AG04450 (cell line): ENCODE measurements at regions not wholly inside any gene's neighbourhood (a gene's known extent, or its start where the extent isn't known, plus 50 kb on each side); places are given as distances from the start of the nearest gene placed in this dataset.

ENCODE experiments used
- CTCF ChIA-PET: fragments of 300-600, 350-600 bp; formaldehyde crosslinking; extraction: SDS; loops from one replicate; lab custom pipeline; 2022; ENCODE audit warnings: antibody characterized with exemption, inconsistent platforms; lab: Charles Lee
- POLR2A ChIA-PET: fragments of 350-600 bp; formaldehyde crosslinking; extraction: SDS; loops from one replicate; lab custom pipeline; 2021; ENCODE audit warnings: antibody characterized with exemption, inconsistent platforms; lab: Yijun Ruan, JAX
- DNase-seq: peaks from one replicate; pipeline ENCODE4 v3.0.0-alpha.2; 2011; ENCODE audit warnings: low read depth, low spot score
- H3K27ac ChIP-seq: one replicate; pipeline ENCODE4 v1.5.1; 2012; ENCODE audit warnings: low read depth, low read length, control low read depth
- H3K27me3 ChIP-seq: one replicate; pipeline ENCODE4 v1.6.0; 2012; ENCODE audit warnings: low read length; ENCODE audit not compliant: control insufficient read depth, insufficient read depth
- H3K4me3 ChIP-seq: 2 replicates; pipeline ENCODE4 v1.5.1; 2011; ENCODE audit warnings: mild to moderate bottlenecking, low read depth, low read length, control low read depth
- H3K9me3 ChIP-seq: 2 replicates; pipeline ENCODE4 v1.5.1; 2012; ENCODE audit warnings: low read length; ENCODE audit not compliant: control insufficient read depth, insufficient read depth
- CTCF ChIP-seq: IDR thresholded peaks from 2 replicates; pipeline ENCODE4 v1.5.1; 2011; ENCODE audit warnings: low read depth, low read length, control low read depth, inconsistent platforms

GRCh38 chr3:102574355-102574754, 139.5 kb downstream of the ZPLD1 start:
- no peaks in the 10 kb centered on the region for H3K27me3 ChIP-seq
- CTCF ChIA-PET = no interaction called here
- H3K4me3 ChIP-seq = no peak overlapping the region
- no peak overlapping the region for H3K27ac ChIP-seq
- no peaks in the 10 kb centered on the region for H3K9me3 ChIP-seq
- POLR2A ChIA-PET = no interaction called here
- TF ChIP-seq CTCF = no peak
- DNase-seq = no peak

GRCh38 chr3:102576651-102577050, 141.8 kb downstream of the ZPLD1 start:
- Histone ChIP-seq H3K27me3 (no peaks in the 10 kb centered on the region), H3K4me3 (no peak overlapping the region), H3K9me3 (no peaks in the 10 kb centered on the region), H3K27ac (no peak overlapping the region)
- DNase-seq = no peak
- ChIA-PET CTCF (no interaction called here), POLR2A (no interaction called here)
- no peak for TF ChIP-seq CTCF

DNA sequence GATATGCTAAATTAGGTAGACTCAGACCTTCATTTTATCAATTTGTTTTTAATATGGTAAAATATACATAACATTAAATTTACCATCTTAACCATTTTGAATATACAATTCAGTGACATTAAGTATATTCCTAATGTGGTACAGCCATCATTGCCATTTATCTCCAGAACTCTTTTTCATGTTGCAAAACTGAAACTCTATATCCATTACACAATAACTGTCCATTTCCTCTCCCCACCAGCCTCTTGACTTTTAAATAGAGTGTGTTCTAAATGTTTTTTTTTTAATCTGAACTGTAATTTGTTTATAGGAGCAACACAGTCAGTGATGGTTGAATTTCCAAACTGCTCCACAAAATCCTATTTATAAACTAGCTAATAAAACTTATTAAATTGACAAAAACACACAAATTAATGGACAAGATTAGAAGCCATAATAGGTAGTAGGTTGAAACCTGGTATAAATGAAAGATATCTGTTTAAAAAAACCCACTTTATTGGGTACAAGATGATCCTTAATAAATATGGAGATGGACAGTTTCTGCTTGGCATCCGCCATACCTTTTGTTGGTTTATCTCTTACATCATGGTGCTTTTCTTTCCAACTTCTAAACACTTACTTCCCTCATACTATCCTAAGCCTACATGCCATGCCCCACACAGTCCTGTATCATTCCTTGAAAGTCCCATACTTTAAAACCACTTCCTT, 142.4 kb downstream of the ZPLD1 start:
- CTCF ChIA-PET = no interaction called here
- no peaks in the 10 kb centered on the region for H3K27me3 ChIP-seq
- H3K27ac ChIP-seq = no peak overlapping the region
- no peak for TF ChIP-seq CTCF
- H3K9me3 ChIP-seq = no peaks in the 10 kb centered on the region
- H3K4me3 ChIP-seq = no peak overlapping the region
- no peak for DNase-seq
- POLR2A ChIA-PET = no interaction called here

DNA sequence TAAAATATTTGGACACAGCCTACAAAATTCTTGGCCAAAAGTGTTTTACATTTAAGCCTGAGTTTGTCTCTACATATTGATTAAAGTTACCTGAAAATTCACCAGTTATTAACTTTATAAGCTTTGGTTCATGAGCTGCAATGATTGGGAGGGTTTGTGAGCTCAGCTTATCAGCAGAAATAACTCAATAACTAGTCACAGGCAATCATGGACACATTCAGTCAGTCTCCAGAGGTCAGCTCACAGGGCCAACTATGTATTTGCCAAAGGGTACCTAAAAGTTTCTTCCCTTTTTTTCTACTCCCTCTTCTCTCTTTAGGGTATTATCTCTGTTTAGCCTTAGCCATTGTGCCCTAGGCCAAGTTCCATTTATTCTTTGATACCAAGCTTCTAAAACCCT, 145.9 kb downstream of the ZPLD1 start:
- DNase-seq = no peak
- Histone ChIP-seq H3K27me3 (no peaks in the 10 kb centered on the region), H3K4me3 (no peak overlapping the region), H3K27ac (no peak overlapping the region), H3K9me3 (no peaks in the 10 kb centered on the region)
- CTCF ChIA-PET = no interaction called here
- POLR2A ChIA-PET = no interaction called here
- no peak for TF ChIP-seq CTCF

DNA sequence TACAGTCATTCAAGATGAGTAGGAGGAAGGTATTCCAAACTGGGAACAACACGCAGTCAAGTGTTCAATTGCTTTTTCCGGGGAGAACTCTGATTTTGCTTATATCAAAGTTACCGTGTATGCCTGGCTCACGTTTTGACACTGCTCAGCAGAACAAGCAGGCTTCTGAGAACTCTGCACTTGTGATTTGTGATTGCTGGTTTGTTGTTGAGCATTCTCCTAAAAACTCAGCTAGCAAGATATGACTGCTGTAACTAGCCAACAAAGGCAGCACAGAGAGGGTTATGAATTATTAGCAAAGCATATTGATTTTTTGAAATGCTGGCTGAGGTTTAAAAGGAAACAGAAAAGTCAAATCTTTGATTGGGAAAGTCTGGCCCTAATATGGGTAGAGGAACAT, 151.7 kb downstream of the ZPLD1 start:
- ChIA-PET CTCF (no interaction called here), POLR2A (no interaction called here)
- no peaks in the 10 kb centered on the region for H3K9me3 ChIP-seq
- H3K27ac ChIP-seq = no peak overlapping the region
- no peaks in the 10 kb centered on the region for H3K27me3 ChIP-seq
- H3K4me3 ChIP-seq = no peak overlapping the region
- no peak for DNase-seq
- TF ChIP-seq CTCF = no peak
